Stimulated activated CD8-positive, alpha-beta memory T cell treated with anti-CD3 and anti-CD28 coated beads, Interleukin-15, amount 100 ng/mL, for 1 hour (primary cell): ENCODE measurements at regions not wholly inside any gene's neighbourhood (a gene's known extent, or its start where the extent isn't known, plus 50 kb on each side); places are given as distances from the start of the nearest gene placed in this dataset.
"Not testable (repeated sequence)": the region's sequence is repeated elsewhere in the genome, so short reads cannot be mapped to it uniquely, and the experiment has no call there.

Source experiments
- DNase-seq: peaks from one replicate; pipeline ENCODE4 v3.0.0-alpha.2; 2020; ENCODE audit warnings: low read depth

DNA sequence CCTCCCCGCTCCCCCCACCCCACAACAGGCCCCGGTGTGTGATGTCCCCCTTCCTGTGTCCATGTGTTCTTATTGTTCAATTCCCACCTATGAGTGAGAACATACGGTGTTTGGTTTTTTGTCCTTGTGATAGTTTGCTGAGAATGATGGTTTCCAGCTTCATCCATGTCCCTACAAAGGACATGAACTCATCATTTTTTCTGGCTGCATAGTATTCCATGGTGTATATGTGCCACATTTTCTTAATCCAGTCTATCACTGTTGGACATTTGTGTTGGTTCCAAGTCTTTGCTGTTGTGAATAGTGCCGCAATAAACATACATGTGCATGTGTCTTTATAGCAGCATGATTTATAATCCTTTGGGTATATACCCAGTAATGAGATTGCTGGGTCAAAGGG lies 104.3 kb downstream of the MTPN start:
- not testable (repeated sequence) for DNase-seq

DNA sequence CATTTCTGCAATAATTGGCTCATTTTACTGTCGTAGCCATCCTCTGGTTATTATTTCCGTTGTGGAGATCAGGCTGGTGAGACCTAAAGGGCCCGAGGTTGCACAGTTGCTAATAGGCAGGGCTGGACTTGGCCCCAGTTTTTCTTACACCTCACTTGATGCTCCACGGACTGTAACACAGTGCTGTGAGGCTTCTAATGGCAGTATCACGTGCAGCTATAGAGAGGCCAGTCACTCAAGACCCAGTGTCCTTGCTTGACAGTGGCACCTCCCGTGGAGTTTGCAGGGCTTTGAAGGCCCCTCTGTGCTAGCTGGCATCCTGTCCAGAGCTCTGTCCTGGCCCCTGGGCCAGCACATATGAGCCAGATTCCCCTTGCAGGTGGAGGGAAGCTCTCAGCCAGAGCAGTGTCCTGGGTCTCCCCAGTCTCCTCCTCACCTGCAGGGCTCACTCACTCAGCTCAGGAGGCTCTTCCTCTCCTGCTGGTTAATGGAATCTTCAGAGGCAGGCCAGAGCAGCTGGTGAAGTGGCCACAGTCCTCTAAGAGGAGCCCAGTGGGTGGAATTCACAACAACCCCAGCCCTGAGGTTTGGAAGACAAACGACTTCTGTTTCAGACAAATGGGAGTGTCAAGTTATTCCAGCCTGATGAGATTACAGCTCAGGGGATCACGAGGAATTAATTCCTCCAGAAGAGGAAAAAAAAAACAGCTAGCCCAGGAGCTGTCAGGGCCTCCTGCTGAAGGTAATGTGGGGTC lies 114.2 kb upstream of the FAM180A start:
- no peak for DNase-seq

DNA sequence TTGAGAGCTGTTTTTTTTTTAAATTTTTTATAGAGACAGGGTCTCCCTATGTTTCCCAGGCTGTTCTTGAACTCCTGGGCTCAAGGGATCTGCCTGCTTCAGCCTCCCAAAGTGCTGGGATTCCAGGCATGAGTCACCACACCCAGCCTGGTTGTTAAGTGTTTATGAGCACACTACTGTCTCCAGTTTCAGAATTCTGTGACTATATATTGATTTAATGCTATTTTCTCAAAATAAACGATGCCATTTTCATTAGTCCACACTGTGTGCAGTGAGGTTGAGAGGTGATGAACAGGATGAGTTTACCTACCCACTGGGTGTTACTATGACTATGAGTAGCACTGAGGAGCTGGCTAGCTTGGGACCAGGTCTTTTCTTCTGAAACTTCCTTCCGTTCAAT lies 110.9 kb upstream of the FAM180A start:
- DNase-seq: no peak

DNA sequence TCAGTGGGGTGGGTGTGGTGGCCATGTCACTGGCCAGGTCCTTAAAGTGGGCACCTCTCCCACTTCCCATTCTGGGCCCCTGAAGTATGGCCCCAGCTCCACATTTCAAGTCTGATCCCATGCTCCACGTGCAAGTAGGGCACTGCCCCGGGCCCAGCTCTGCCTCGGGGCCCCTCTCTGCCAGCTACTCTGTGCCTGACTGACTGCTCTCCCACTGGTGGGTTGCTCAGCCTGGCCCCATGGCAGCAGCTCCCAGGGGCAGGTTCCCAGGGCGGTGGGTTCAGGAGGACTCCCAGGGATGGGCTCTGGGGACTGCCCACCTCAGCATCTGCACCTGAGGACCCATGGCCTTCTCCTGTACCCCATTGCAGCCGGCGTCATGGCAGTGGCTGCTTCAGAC lies 110.2 kb upstream of the FAM180A start:
- DNase-seq: no peak

DNA sequence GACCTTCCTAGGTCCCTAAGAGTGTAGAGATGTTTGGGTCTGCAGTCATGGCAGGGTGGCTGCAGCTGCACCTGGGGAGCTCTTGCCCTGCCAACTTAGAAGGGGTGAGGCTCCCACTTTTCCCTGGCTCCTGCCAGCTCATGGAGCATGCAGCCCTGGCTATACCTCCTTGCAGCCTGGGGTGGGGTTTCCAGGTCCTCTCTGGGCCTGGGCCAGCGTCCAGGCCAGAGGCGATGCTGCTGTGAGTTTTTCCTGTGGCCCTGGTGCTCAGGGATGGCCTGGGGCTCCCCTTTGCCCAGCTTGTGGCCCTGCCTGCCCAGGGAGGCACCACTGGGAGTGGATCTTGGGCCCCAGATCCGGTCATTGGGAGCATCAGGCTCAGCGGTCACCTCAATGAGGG lies 109.8 kb upstream of the FAM180A start:
- no peak for DNase-seq

DNA sequence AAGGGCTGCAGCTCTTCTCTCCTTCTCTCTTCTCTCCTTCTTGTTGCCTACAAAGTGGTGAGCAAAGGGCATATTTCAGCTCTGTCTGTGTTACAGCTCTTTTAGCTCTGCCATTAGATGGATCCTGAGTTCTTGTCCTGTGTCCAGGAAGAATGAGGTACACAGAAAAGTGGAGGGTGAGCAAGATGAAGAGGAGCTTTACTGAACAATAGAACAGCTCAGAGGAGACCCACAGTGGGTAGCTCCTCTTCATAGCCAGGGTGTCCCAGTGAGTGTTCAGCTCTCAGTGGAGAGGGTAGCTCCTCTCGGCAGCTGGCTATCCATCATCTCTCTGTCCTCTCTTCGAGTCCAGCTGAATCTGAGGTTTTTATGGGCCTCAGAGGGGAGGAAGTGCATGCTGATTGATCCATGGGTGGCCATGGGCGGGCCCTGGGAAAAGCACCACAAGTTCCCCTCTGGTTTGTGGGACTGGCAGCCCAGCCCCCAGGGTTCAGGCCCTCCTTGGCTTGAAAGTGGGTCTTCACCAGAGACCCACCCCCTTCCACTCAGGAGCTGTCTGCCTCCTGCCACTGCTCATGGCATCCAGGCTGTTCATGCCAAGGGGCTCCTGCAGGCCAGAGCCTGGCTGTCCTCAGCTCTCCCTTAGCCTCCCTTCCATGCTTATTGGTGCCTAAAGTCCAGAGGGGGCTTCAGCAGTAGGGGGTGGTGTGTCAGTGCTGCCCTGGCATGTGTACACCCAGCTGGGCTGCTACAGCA lies 109.1 kb upstream of the FAM180A start:
- DNase-seq: no peak

DNA sequence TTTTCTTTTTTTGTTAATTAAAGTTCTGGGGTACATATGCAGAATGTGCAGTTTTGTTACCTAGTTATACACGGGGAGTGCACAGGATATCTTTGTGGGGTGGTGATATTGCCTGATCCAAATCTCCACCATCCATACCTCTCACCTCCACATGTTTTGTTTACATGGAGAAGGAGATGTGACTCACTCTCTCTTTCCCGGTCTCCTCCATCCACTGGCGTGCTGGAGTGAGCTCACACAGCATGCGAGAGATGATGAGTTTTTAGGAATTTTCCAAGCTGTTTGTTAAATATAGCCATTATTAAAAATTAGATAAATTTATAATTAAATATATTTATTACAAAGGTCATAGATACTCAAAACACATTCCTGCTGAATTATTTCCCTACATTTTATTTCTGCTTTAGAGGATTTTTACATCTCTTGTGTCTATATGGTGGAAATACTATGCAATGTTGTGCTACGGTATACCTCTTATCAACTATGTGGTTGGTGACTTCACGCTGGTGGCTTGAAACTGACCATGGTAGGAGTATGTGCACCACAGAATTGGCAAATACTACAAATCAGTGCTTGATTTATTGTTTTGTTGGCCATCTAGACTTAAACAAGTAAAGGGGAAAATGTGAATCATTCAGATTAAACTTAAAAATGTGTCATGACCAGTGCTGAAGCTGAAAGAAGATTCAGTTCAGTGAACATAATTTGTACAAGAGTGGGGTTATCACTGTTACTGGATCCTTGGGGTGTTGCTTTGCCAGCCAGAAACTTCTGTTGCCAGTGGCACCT lies 107.9 kb upstream of the FAM180A start:
- no peak for DNase-seq

DNA sequence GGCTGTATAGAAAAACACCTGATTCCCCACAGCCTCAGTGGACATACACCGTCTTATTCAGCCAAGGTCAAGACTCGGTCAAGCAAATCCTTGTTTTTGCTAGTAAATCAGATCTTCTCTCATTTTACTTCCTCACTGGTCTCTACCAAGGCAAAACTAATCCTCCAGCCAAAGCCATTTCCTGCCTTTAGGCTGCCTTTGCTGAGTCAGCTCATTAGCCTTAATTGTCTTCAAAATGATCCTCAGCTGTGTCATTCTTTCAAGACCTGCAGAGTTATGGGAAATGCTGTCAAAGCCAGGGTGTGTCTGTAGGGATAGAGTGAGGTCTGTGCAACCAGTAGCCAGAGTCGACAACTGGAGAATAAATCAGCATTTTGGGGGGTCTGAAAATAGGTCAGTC lies 107.2 kb upstream of the FAM180A start:
- DNase-seq: no peak

DNA sequence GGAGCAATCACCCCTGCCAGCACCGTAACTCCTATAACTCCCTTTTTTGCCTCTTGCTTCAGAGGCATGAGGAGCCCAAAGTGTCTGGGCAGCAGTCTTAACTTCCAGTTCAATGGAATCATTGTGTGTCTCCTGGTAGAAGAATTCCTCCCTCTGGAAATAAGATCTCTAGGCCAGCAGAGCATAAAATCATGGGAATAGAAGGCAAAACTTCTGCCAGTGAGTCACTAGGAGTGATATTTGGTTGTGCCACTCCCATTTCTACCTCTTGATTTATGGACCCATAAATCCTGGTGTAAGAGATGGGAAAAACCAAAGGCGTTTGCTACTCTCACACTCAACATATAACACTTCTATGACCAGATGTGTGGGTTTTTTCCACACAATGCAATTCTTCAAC lies 104.9 kb upstream of the FAM180A start:
- DNase-seq: no peak

DNA sequence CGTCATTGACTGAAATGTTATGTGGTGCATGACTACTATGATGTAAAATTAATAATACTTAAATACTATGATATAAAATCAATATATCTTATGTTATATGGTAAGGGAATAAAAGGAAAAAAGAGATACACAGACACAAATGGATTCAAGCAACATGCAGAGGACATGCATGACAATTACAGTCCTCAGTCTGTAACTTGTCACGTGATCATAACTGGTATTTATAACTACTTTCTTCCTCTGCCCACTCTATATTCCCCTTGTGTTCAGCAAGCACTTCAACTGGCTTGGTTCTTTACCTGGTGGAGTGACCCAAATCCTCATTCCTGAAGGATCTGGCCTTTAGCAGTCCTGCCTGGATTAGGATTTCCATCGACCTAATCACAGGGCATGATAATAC lies 104.4 kb upstream of the FAM180A start:
- no peak for DNase-seq

DNA sequence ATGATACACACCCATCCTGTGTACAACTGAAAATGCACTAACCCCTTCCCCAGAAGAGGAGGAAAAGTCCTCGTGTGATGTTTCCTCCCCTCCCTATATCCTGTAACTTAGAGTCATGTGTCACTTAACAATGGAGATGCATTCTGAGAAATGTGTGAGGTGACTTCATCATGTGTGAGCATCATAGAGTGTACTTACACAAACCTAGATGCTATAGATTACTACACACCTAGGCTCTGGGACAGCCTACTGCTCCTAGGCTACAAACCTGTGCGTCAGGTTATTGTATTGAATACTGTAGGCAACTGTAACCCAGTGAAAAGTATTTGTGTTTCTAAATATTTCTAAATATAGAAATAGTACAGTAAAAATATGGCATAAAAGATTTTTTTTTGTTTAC lies 98.6 kb upstream of the FAM180A start:
- no peak for DNase-seq

DNA sequence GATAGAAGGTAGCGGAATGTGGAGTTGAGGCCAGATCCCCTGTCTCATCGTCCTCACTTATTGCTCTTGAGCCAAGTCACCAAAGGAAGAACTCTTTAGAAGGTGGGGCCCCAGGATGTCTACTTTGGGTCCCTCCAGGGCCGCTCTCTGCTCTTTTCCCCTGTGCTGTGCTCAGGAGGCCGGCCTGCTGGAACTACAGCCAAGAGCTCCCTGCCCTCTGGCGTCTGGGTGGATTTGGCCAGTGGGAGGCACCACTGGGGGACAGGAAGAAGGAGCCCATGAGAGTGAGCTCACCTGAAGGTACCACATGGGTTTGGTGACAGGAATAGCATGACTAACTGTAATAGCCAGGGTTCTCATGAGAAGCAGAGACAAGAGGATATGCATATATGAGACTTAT lies 97.7 kb upstream of the FAM180A start:
- DNase-seq: no peak

DNA sequence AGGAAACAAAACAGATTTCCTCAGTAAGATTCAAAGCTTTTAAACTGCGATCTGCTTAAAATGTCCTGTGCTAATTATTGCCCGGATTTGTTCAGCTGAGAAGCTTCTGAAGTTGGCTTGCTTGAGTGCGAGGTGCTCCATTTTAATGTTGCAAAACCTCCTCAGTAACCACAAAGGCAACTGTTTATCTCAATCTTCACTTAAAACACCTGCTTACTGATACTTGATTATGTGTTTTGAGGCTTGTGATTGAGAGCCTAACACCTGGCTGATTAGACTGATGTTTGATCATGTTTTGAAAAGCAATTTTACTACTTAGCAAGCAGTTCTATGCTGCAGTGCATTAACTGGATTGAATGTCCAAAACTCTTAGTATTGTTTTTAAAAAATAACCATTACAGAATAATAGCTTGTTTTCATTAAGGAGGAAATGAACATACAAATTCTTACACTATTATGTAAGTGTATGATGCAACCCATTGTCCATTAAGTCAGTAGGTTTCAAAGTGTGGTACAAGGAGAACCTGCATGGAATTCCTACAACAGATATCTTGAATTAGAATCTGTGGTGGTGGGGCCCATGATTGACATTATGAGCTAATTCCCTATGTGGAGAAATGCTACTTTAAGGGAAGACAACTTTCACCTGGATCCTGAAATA lies 96.9 kb upstream of the FAM180A start:
- no peak for DNase-seq

DNA sequence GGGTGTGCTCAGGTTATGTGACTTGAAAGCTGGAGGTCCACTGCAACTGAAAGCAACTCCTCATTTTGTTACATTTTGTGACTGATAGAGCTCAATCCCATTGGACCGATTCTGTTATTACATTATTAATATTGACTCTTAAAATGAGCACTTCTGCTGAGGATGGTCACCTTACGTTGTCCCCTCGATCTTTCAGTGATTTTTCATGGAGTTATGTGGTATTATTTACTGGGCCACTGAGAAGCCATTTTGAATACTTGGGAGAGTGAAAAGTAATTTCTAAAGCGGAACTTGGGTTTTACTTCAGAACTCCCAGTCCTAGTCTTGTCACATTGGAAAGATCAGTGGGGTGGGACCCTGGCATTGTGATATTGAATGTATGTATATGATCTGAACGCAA lies 96.3 kb upstream of the FAM180A start:
- DNase-seq: no peak

DNA sequence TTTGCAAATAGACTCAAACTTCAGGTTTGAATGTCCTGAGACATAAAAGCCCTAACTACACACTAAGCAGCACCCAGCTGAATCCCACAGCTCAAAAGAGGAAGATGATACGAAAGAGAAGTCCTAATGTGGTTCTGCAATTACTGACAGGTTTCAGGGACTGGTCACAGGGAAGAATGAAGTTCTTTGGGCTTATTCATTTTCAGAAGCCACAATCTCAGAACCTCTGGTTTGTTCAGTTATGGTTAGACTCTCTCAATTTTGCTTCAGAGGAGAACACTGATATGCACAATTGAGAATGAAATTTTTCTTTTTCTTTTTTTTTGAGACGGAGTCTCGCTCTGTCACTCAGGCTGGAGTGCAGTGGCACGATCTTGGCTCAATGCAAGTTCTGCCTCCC lies 94.6 kb upstream of the FAM180A start:
- no peak for DNase-seq

DNA sequence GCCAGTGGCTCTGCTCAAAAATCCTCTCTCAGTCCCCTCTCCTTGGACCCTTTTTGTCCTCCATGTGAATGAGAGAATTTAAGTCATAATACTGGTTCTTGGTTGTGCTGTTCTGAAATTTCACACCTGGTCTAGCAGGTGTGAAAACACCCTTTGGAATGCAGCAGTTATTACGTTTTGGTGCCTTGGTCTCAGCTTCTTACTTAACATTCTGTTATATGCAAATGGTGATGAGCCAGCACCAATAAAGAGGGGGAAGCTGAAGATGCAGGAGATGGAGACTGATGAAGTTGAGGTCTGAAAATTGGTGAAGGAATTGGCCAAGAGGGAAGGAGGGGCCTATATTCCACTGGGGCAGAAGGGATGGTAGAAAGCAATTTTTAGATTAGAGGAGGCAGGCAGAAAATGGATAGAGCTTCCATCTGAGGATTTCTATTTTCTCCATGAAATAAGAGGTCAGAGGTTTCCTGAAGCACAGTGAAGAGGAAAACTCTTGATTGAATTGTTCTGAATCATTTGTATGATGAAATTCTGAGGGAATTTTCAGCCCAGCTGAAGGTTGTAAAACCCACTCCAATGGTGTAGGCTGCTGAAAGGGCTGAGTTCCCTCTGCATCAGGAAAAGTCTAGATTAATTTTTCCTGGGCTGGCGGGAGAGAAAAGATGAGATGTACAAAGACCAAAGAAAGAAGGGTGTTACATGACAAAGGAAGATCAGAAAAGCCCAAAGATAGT lies 94.0 kb upstream of the FAM180A start:
- no peak for DNase-seq

DNA sequence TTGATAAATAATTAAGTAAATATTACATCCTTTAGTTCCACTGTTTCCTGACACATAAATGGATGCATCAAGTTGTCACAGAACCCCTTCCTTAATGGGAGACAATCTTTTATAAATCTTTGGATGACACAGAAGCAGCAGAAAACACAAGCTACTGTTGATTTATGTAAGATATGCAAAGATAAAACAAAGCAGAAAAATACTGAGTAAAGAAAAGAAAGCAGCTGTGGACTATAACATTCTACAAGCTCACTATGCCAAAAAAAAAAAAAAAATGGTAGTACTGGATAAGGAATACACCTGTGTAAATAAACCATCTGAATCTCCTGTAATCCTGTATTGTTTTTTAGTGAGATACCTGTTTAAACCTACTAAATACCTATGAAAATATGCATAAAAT lies 92.0 kb upstream of the FAM180A start:
- DNase-seq: no peak

DNA sequence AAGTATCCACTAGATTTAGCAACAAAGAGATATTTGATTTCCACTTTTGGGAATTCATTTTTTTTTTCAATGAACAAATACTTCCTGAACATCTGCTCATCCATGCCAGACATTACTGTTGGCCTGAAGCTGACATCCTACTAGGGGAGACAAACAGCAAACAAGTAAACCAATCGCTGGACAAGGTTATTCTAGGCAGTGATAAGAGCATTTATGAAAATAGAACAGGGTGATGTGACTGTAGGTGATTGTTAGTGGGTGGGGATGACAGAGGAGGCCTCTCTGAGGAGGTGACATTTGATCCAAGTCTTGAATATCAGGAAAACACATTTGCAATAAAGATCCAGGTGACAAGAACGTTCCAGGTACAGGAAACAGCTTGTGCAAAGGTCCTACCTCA lies 89.1 kb upstream of the FAM180A start:
- DNase-seq: no peak

DNA sequence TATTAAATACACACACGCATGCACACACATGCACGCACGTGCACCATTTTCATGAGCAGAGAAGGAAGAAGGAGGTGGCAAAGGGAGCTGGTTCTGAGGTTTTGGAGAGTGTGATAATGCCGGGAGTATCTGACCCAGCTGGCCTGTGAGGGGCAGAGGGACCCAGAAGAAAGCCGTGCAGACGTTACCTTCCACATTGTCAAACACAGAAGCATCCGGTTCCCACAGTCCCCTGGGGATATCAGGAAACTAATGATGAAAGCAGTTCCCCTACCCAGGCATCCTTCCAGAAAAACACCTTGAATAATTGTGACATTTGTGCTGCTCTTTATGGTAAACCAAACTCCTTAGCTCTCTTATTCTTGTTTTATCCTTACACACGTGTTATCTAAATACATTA lies 85.7 kb upstream of the FAM180A start:
- DNase-seq: no peak

DNA sequence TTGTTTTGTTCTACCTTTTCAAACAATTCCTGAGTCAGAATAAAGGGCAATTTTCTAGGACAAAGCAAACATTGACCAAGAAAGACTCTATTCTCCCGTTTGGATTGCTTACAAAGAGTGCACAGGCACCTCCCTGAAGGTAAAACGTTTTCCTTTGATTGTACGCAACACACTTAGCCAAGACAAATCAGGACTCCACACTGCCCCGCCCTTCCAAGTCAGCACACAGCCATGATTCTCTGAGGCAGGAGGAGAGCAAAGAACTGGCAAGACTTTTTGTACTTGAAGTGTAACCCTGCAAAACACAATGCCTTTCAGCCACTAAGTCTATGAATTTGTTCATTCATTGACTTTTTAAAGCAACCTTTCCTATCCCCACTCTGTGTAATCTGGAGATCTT lies 85.0 kb upstream of the FAM180A start:
- no peak for DNase-seq

DNA sequence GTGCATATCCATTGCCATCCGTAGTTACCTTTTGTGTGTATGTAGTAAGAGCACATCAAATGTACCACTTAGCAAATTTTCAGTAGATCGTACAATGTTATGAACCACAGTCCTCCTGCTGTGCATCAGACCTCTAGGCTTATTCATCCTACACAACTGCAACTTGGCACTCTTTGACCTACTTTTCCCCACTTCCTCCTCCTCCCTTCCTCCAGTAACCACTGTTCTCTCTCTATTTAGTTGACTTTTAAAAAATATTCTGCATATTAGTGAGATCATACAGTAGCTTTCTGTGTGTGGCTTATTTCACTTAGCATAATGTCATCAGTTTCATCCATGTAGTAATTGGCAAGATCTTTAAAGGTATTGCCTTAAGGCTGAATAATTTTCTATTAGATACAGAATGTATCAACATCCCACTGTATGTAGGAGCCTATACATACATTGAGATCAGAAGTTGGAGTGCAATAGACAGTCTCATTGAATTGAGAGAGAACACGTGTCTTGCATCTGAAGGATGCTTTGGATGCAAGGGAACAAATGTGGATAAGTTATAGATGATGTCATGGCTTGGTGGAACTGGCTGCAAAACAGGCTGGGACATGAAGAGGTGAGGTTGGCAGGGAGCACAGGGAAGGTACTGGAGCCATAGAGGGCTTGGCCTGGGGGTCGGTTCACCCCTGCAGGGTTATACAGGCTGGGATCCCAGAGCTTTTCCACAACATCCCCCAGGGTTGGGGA lies 83.0 kb upstream of the FAM180A start:
- no peak for DNase-seq
